ENCODE measurements at regions not wholly inside any gene's neighbourhood (a gene's known extent, or its start where the extent isn't known, plus 50 kb on each side); places are given as distances from the start of the nearest gene placed in this dataset.

- no peak overlapping the region for H3K4me3 ChIP-seq (ENCODE audit: low read depth, low read length)
- no peak for TF ChIP-seq CTCF (IDR thresholded peaks at IDR 0.05; ENCODE audit: borderline replicate concordance, insufficient read depth, low read depth, low read length)
Measured at GRCh38 chr22:49242480-49242879, 585.2 kb downstream of the BRD1 start.

- TF ChIP-seq CTCF (IDR thresholded peaks at IDR 0.05; ENCODE audit: borderline replicate concordance, insufficient read depth, low read depth, low read length): no peak
- H3K4me3 ChIP-seq (ENCODE audit: low read depth, low read length): no peak overlapping the region
Measured at GRCh38 chr22:49241174-49241851, 586.4 kb downstream of the BRD1 start.

GRCh38 chr22:49240472-49240871, 587.2 kb downstream of the BRD1 start:
- TF ChIP-seq CTCF (IDR thresholded peaks at IDR 0.05; ENCODE audit: borderline replicate concordance, insufficient read depth, low read depth, low read length): no peak
- H3K4me3 ChIP-seq (ENCODE audit: low read depth, low read length): no peak overlapping the region

GRCh38 chr22:49240016-49240380, 587.7 kb downstream of the BRD1 start:
- no peak overlapping the region for H3K4me3 ChIP-seq (ENCODE audit: low read depth, low read length)
- no peak for TF ChIP-seq CTCF (IDR thresholded peaks at IDR 0.05; ENCODE audit: borderline replicate concordance, insufficient read depth, low read depth, low read length)

- H3K4me3 ChIP-seq (ENCODE audit: low read depth, low read length): no peak overlapping the region
- no peak for TF ChIP-seq CTCF (IDR thresholded peaks at IDR 0.05; ENCODE audit: borderline replicate concordance, insufficient read depth, low read depth, low read length)
Measured at GRCh38 chr22:49239264-49240015, 588.2 kb downstream of the BRD1 start.

- no peak overlapping the region for H3K4me3 ChIP-seq (ENCODE audit: low read depth, low read length)
- no peak for TF ChIP-seq CTCF (IDR thresholded peaks at IDR 0.05; ENCODE audit: borderline replicate concordance, insufficient read depth, low read depth, low read length)
Measured at GRCh38 chr22:49238181-49239141, 589.2 kb downstream of the BRD1 start.
